Iris pigment epithelial cell (primary cell): ENCODE measurements at regions not wholly inside any gene's neighbourhood (a gene's known extent, or its start where the extent isn't known, plus 50 kb on each side); places are given as distances from the start of the nearest gene placed in this dataset.
A peak's percentile ranks its signal among the peaks of the same experiment; 100 is the strongest.

ENCODE experiments used
- DNase-seq: peaks from one replicate; pipeline ENCODE4 v3.0.0-alpha.2; 2011; ENCODE audit warnings: low read depth

- DNase-seq: peak; percentile 16
Observed at GRCh38 chr5:13567819-13568218, 376.7 kb downstream of the DNAH5 start.

GRCh38 chr5:13566871-13567339, 377.6 kb downstream of the DNAH5 start:
- peak; percentile 33 for DNase-seq

GRCh38 chr5:13558408-13558807, 386.1 kb downstream of the DNAH5 start:
- DNase-seq: no peak

GRCh38 chr5:13553896-13554295, 390.6 kb downstream of the DNAH5 start:
- peak; percentile 1 for DNase-seq

GRCh38 chr5:13552361-13552760, 392.1 kb downstream of the DNAH5 start:
- no peak for DNase-seq

- DNase-seq: no peak
Observed at GRCh38 chr5:13551645-13552044, 392.8 kb downstream of the DNAH5 start.

GRCh38 chr5:13540168-13540750, 404.2 kb downstream of the DNAH5 start:
- no peak for DNase-seq

- DNase-seq: no peak
Observed at GRCh38 chr5:13536933-13537332, 407.6 kb downstream of the DNAH5 start.

GRCh38 chr5:13533833-13534232, 410.7 kb downstream of the DNAH5 start:
- DNase-seq: no peak

- DNase-seq: no peak
Observed at GRCh38 chr5:13529300-13529699, 415.2 kb downstream of the DNAH5 start.

- no peak for DNase-seq
Observed at GRCh38 chr5:13524936-13525335, 419.6 kb downstream of the DNAH5 start.

- no peak for DNase-seq
Observed at GRCh38 chr5:13519131-13519530, 425.4 kb downstream of the DNAH5 start.

GRCh38 chr5:13516195-13516594, 428.3 kb downstream of the DNAH5 start:
- DNase-seq: no peak

GRCh38 chr5:13511442-13511841, 433.0 kb downstream of the DNAH5 start:
- no peak for DNase-seq

GRCh38 chr5:13510616-13511015, 433.9 kb downstream of the DNAH5 start:
- no peak for DNase-seq

GRCh38 chr5:13508559-13508958, 435.9 kb downstream of the DNAH5 start:
- DNase-seq: no peak

GRCh38 chr5:13505326-13505725, 439.2 kb downstream of the DNAH5 start:
- no peak for DNase-seq

GRCh38 chr5:13503017-13503416, 441.5 kb downstream of the DNAH5 start:
- DNase-seq: no peak

GRCh38 chr5:13501176-13501575, 443.3 kb downstream of the DNAH5 start:
- no peak for DNase-seq

- no peak for DNase-seq
Observed at GRCh38 chr5:13498279-13498678, 446.2 kb downstream of the DNAH5 start.

GRCh38 chr5:13488254-13488931, 456.1 kb downstream of the DNAH5 start:
- DNase-seq: no peak

GRCh38 chr5:13480834-13481233, 463.7 kb downstream of the DNAH5 start:
- no peak for DNase-seq

GRCh38 chr5:13478831-13479465, 465.5 kb downstream of the DNAH5 start:
- peak; percentile 14 for DNase-seq
